ENCODE measurements at regions not wholly inside any gene's neighbourhood (a gene's known extent, or its start where the extent isn't known, plus 50 kb on each side); places are given as distances from the start of the nearest gene placed in this dataset.
"Not testable (repeated sequence)": the region's sequence is repeated elsewhere in the genome, so short reads cannot be mapped to it uniquely, and the experiment has no call there.

DNA sequence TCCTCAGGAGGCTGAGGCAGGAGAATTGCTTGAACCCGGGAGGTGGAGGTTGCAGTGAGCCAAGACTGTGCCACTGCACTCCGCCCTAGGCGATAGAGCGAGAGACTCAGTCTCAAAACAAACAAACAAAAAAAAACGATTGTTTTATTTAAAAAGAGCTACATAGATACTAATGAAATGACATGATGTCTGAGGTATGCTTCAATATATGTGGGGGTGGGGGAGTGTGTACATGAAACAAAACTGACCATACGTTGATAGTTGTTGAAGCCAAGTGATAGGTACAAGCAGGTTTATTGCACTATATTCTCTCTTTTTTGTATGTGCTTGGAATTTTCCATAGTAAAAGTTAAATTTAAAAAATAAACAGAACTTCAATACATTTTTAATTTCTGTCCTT lies 240.1 kb downstream of the TFAP2A start:
- DNase-seq: no peak

DNA sequence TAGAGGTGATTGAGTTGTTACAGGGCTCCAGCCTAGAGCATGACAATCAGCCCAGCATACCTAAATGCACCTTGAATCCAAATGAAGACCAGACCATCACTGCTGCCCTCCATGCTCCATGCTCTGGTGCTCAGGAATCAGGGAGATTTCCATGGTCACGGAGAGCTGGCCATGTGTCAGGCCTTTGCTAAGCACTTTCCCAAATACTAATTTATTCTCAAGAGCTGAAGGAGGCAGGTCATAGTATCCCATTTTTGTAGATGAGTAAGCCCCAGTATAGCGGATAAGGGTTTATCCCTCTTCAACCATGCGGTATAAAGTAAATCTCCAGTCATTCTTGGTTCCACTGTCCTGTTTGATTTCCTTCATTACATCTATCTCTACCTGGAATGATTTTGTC lies 240.8 kb downstream of the TFAP2A start:
- no peak for DNase-seq

DNA sequence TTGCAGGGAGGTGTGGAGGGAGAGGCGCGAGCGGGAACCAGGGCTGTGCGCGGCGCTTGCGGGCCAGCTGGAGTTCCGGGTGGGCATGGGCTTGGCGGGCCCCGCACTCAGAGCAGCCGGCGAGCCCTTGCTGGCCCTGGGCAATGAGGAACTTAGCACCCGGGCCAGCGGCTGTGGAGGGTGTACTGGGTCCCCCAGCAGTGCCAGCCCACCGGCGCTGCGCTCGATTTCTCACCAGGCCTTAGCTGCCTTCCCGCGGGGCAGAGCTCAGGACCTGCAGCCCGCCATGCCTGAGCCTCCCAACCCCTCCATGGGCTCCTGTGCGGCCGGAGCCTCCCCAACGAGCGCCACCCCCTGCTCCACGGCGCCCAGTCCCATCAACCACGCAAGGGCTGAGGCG lies 243.2 kb downstream of the TFAP2A start:
- DNase-seq: not testable (repeated sequence)

DNA sequence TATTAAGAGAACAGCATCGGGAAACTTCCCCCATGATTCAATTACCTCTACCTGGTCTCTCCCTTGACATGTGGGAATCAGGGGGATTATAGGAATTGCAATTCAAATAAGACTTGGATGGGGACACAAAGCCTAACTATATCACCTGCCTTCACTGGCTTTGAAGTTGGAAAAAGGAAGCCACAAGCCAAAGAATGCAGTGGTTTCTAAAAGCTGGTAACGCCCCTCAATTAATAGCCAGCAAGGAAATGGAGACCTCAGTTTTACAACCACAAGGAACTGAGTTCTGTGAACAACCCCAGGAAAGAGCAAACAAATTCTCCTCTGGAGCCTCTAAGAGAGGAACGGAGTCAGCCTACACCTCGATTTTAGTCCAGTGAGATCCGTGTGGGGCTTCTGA lies 244.1 kb downstream of the TFAP2A start:
- no peak for DNase-seq

DNA sequence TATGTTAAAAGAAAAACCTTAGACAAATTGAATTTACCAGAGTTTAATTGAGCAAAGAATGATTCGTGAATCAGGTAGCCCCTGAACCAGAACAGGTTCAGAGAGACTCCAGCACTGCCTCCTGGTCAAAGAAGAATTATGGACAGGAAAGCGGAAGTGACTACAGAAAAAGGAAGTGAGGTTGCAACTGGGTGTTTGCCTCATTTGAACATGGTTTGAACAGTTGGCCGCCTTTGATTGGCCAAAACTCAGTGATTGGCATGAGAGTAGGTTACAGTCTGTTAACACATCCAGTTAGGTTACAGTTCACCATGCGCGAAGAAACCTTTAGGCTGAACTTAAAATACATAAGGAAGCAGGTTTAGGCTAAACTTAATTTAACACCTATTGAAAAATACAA lies 248.8 kb downstream of the TFAP2A start:
- DNase-seq: no peak

DNA sequence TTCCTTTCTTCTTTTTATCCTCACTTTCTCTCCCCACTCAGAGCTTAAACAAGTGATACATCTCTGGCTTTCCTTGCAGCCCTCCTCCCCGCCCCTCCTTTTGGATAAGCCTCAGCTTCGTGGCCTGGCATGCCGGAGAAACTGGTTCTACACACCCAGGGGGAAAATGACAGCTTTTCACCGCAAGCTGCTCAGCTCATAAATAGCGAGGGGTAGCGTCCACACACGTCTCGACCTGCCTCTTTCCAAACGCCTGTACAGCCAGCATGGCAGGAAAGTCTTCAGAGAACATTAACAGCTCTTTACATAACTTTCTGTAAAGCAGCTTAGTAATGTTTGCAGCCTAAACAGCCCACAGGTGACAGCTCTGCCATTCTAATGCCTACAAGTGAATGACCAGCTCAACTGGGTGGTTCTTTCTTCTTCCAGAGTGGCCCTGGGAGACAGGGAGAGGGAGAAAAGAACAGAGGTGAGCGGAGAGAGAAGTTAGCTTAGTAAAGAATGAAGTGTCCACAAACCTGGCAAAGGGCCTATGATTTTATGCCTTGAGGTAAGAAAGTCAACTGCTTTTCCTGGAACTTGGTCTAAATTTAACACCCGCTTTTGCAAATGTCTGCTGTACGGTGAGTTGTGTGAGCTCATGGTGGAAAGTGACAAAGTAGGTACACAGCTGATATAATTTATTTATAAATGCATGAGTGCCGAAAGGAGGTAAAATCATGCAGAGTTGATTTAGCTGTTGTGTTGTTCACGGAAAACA lies 251.5 kb downstream of the TFAP2A start:
- no peak for DNase-seq

DNA sequence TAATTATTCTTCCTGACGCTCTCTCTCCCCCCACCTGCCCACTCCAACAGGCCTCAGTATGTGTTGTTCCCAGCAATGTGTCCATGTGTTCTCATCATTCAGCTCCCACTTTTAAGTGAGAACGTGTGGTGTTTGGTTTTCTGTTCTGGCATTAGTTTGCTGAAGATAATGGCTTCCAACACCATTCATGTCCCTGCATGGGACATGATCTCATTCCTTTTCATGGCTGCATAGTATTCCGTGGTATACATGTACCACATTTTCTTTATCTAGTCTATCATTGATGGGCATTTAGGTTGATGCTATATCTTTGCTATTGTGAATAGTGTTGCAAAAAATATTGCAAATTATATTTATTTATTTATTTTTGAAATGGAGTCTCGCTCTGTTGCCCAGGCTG lies 258.0 kb downstream of the TFAP2A start:
- DNase-seq: no peak

DNA sequence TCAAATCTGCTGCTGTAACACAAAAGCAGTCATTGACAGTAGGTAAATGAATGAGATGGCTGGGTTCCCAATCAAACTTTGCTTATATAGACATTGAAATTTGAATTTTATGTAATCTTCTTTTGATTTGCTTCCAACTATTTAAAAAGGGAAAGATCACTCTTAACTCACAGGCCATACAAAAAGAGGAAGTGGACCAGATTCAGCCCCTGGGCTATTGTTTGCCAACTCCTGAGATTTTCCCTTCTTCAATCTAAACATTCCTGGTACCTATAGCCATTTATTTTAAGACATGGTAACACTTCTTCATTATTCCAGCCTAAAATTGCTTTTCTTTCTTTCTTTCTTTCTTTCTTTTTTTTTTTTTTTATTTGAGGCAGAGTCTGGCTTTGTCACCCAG lies 260.6 kb downstream of the TFAP2A start:
- DNase-seq: no peak

DNA sequence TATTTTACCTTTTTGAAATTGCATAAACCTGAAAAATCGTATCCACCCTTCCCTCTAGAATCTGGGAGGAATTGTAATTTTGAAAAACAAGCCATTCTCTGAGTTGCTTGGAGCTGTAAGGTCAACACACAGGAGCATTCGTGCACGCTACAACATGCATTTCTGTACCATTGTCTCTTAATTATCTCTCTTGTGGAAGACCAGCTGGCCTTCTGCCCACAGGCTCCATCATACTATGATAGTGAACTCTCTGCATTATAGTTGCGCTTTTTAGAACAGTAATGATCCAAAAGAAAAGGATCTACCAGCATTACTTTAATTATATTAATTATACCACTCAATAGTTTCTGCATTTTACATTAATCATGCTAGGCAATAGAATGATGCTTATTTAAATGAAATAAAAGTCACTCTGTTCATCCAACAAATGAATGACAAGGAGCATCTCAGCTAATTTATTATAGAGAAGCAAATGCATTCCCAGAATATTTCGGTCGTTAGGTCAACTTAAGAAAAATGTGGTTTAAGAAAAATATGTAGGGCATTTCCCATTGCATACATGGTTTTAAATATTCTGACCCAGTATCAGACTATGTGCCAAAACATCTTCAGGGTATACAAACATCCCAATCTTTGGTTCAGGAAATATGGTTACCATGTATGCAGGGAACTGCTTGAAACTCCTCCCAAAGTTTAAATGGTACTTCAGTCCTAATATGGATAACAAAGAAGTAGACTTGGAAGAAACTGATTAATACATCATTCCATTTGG lies 263.5 kb downstream of the TFAP2A start:
- DNase-seq: no peak

DNA sequence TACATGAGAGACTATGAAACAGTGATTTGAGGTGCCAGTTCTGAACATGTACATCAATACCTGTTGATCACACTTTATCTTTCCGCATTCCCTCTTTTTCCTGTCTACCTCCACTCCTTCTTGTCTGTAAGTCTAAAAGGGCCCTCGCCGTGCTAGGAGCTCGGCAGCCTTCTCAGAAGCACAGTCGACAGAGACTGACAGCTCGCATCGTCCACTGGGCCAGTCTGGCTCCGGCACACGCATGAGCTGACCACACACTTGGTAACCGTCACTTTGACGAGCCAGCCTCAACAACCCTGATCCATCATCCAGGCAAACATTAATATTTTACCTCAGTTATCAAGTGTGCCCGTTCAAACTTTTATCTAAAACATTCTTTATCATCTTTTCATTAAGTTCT lies 265.3 kb downstream of the TFAP2A start:
- no peak for DNase-seq

DNA sequence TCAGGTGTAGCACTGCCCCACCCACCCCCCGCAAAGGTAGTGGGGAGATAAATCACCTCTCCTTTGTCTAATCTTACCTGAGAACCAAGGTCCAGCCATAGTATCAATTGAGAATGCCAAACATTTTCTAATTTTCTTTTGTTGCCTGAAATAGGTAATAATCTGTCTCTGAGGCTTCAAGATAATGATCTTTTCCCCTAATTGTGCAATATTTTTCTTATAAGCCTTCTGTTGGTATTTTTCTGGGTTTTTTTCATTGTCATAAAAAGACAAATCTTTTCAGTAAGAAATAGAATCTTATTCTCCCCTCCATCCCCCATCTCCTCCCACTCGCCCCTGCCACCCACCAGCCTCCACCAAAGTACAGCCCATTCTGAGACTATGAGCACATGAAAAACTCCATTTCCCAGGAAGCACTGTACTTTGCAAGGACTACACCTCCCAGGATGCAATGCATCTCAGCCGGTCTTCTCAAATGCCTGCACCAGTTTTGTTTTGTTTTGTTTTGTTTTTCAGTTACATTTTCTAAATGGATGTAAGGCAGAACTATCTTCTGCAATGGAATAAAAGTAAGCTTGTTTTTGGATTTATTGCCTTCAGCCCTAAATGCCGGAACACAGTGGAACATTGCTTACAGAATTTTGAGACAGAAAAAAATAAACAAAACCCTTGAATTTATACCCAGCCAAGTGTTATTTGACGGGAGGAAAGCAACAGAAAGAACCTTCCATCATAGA lies 268.0 kb downstream of the TFAP2A start:
- DNase-seq: no peak

DNA sequence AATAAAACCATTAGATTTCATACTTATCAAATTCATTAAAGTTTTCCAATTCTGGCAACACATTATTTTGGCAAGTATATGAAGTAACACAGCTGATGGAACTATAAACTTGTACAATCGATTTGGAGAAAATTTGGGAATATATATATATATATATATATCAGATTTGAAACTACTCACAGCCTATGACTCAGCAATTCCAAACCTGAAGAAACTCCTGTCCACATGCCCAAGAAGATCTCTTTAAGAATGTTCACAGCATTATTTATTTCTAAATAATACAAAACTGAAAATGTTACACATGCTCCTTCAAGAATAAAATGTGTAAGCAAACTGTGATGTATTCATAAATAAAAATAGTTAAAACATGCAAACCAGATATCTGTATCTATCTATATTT lies 270.1 kb downstream of the TFAP2A start:
- no peak for DNase-seq

DNA sequence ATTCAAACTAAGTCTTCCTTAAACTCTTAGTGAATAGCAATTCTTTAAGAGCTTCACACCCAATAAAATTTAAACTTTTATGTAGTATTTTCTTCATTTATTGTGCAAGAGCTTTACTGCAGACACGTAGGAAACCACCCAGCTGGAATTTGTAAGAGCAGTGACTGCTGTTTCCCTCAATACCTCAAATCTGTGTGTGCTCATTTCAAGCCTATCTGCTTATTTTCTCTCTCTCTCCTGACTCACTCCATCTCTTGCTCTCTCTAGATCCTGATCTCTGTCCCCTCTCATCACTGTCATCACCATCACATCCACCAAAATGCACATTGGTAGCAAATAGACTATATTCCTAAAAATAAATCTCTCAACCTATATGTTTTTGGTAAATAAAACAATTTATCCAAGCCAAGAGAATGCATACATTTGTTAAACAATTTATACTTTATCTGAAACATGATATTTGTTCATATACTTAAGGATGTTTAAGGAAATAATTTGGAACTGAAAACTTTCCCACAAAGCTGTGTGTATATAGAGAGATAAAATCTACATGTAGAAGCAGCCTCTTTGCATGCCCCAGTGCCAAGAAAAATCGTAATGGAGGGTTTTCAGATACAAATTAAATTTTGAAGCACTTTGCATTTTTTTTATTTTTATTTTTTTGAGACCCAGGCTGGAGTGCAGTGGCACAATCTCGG lies 273.0 kb downstream of the TFAP2A start:
- DNase-seq: no peak

DNA sequence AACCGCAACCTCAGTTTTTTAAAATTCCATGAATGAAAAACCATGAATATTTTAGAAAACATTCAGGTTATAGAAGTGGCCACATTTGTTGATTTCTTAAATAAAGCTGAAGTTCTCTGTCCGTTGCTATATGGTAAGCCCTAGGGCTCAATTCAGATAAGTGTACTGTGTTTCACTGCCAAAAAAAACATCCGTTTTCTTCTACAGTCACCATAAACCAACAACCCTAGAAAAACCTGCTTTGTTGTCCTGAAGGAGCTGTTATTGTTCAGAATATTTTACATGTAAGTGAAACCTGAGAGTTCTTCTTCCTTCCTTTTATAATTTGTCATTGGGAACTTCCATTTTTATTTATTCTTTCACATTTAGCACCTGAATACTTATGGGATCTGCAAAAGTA lies 274.1 kb downstream of the TFAP2A start:
- no peak for DNase-seq

DNA sequence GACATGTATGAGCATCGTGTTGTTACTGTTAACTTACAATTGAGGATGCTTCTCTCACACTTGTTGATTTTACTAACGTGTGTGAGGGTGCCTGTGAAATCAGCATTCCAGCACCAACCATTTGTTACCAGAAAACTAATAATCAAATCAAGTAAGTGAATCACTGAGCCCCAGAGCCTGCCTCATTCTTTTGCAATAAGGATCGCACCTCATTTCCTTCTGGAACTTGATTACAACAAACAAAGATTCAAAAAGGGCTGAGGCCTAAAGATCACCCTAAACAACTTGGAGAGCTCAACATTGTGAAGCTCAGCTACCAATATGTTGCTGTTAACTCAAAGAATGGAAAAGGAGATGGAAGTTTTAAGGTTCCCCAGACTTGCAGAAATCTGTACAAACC lies 274.7 kb downstream of the TFAP2A start:
- DNase-seq: no peak

DNA sequence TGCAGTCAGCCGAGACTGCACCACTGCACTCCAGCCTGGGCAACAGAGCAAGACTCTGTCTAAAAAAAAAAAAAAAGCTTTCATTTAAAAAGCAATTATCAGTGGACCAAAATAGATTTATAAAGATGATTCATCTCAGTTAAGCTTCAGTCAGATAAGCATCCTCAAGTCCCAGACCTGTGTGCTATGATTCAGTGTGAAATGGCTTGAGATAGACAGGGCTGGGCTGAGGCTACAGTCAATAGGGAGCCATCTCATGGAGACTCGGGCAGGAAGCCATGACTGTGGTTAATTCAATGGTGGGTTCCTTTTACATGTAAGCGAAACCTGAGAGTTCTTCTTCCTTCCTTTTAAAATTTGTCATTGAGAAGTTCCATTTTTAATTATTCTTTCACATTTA lies 276.0 kb downstream of the TFAP2A start:
- no peak for DNase-seq

DNA sequence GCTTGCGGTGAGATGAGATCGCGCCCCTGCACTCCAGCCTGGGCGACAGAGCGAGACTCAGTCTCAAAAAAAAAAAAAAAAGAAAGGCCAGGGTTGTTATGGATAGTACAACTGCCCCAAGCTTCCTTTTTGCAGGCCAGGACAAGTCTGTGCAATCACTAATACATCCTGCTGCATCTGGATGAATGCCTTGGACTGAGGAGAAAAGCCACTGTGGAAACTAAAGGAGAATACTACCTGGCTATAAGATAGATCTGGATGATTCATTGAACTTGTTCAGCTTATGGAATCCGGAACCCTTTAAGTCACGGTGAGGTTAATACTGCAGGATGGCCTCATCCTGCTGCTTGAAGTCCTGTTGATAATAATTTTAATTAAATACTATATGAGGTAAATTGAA lies 278.2 kb downstream of the TFAP2A start:
- DNase-seq: no peak

DNA sequence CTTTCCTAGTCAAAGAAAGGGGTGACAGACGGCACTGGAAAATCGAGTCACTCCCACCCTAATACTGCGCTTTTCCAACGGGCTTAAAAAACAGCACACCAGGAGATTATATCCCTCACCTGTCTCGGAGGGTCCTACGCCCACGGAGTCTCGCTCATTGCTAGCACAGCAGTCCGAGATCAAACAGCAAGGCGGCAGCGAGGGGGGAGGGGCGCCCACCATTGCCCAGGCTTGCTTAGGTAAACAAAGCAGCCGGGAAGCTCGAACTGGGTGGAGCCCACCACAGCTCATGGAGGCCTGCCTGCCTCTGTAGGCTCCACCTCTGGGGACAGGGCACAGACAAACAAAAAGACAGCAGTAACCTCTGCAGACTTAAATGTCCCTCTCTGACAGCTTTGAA lies 280.7 kb downstream of the TFAP2A start:
- DNase-seq: not testable (repeated sequence)

DNA sequence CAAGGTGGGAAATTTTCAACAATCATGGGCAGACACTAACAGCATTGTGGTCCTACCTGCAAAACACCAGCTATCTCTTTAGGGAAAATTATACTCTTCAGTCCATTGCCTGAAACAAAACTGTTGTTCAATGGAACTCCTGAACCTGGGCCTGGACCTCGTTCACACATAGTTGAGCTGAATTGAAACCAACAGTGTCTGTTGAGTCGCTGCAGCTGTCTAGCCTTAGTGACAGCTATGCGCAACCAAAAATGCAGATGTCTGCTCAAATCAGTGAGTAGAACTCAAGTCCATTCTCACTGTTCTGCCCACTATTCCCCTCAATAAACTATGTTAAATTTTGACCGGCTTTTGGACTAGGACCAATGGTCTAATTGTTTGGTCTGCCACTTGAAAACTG lies 286.2 kb downstream of the TFAP2A start:
- DNase-seq: no peak

DNA sequence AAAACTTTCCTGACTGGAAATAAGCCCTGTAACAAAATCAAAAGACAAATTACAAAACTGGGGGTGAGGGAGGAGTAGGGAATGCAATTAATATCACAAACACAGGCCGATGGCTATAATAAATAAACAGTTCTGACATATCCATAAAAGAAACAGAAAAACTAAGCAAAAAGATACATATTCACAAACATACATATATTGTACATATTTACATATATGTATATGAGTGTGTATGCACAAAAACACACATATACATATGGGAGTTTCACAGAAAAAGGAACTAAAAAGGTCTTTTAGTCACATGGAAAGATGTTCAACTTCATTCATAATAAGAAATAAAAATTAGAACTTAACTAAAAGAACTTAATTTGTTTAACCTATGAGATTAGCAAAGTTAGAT lies 292.7 kb downstream of the TFAP2A start:
- DNase-seq: no peak

DNA sequence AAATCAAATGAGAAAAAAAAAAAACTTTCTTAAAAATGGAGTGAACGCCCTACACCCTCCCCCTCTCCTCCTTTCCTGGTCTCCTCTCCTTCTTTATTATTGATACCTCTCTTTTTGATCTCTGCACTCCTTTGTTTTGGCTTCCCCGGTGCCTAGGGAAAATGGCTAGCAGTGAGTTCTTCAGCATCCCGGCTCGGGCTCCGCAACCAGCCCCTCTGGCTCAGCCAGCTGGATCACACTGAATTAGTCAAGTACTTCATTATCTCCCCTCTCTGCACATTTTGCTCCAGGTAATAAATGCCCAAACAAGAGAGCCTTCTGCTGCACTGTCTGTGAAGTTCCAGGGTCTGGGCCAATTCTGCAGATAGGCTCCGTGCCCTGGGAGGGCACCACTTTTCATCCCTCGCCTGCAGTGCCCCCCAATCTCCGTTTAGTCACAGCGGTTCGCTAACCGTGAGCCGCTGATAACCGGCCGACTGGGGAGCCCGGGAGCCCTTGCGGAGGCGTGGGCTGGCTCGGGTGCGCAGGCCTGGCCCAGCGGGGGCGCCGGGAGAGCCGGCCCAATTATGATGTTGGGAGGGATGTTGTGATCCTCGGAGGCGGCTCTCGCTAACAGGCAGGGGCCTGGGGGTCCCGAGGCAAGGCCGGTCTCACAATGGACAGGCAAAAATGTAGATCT lies 301.9 kb downstream of the TFAP2A start:
- no peak for DNase-seq

DNA sequence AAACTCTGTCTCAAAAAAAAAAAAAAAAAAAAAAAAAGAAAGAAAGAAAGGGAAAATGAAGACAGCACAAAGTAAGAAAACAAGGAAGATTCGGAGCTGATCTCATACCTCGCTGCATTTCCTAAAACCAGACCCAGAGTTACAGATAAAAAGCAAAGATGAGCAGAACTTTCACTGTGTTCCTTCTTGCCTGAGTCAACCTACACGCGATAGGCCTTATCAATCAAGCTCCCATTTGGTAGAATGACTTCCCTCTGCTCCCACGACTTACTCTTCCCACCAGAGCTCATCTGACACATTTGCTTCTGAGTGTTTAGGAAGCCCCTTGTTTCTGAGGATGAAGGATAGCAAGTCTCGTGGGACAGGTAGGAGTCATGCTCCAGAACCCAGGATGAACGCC lies 302.9 kb downstream of the TFAP2A start:
- DNase-seq: no peak

Data from NCI-H187 treated with DMSO at 0.1 percent for 48 hours (cell line).